GM21737 (cell line): ENCODE measurements at regions not wholly inside any gene's neighbourhood (a gene's known extent, or its start where the extent isn't known, plus 50 kb on each side); places are given as distances from the start of the nearest gene placed in this dataset.
"Not testable (repeated sequence)": the region's sequence is repeated elsewhere in the genome, so short reads cannot be mapped to it uniquely, and the experiment has no call there.

Experiments used
- ATAC-seq: cut with Tn5 transposase; IDR thresholded peaks from one replicate; pipeline ENCODE4 v1.9.1; 2021; ENCODE audit warnings: mild to moderate bottlenecking, moderate library complexity; ENCODE audit not compliant: unreplicated experiment

- ATAC-seq: no peak
These were observed 104.4 kb upstream of the BMP2 start for GRCh38 chr20:6663104-6663503.

GRCh38 chr20:6662309-6662708 is 105.2 kb upstream of the BMP2 start:
- no peak for ATAC-seq

- no peak for ATAC-seq
These were observed 107.0 kb upstream of the BMP2 start for GRCh38 chr20:6660441-6660840.

- ATAC-seq: not testable (repeated sequence)
These were observed 108.6 kb upstream of the BMP2 start for GRCh38 chr20:6658909-6659308.

GRCh38 chr20:6657904-6658303 is 109.6 kb upstream of the BMP2 start:
- no peak for ATAC-seq

- no peak for ATAC-seq
These were observed 110.4 kb upstream of the BMP2 start for GRCh38 chr20:6657111-6657510.

- no peak for ATAC-seq
These were observed 112.8 kb upstream of the BMP2 start for GRCh38 chr20:6654513-6655252.

GRCh38 chr20:6651561-6651960 is 115.9 kb upstream of the BMP2 start:
- peak; percentile 56 for ATAC-seq

GRCh38 chr20:6651016-6651415 is 116.5 kb upstream of the BMP2 start:
- ATAC-seq: no peak

- ATAC-seq: no peak
These were observed 121.4 kb upstream of the BMP2 start for GRCh38 chr20:6646021-6646636.

- no peak for ATAC-seq
These were observed 122.5 kb upstream of the BMP2 start for GRCh38 chr20:6644813-6645628.

- no peak for ATAC-seq
These were observed 126.5 kb upstream of the BMP2 start for GRCh38 chr20:6641012-6641411.

GRCh38 chr20:6637160-6637579 is 130.3 kb upstream of the BMP2 start:
- ATAC-seq: no peak

- no peak for ATAC-seq
These were observed 131.0 kb upstream of the BMP2 start for GRCh38 chr20:6636209-6637159.

GRCh38 chr20:6635034-6635736 is 132.3 kb upstream of the BMP2 start:
- ATAC-seq: peak; percentile 89

GRCh38 chr20:6632187-6632586 is 135.3 kb upstream of the BMP2 start:
- no peak for ATAC-seq

- ATAC-seq: no peak
These were observed 137.0 kb upstream of the BMP2 start for GRCh38 chr20:6630514-6630913.

- no peak for ATAC-seq
These were observed 137.9 kb upstream of the BMP2 start for GRCh38 chr20:6629564-6629963.

- no peak for ATAC-seq
These were observed 140.7 kb upstream of the BMP2 start for GRCh38 chr20:6626805-6627204.

GRCh38 chr20:6623989-6624388 is 143.5 kb upstream of the BMP2 start:
- peak; percentile 99 for ATAC-seq
